GM18499 (cell line): ENCODE measurements at regions not wholly inside any gene's neighbourhood (a gene's known extent, or its start where the extent isn't known, plus 50 kb on each side); places are given as distances from the start of the nearest gene placed in this dataset.

Source experiments
- ATAC-seq: cut with Tn5 transposase; IDR thresholded peaks from one replicate; pipeline ENCODE4 v1.9.1; 2021; ENCODE audit warnings: moderate number of reproducible peaks; ENCODE audit not compliant: insufficient read depth, unreplicated experiment

DNA sequence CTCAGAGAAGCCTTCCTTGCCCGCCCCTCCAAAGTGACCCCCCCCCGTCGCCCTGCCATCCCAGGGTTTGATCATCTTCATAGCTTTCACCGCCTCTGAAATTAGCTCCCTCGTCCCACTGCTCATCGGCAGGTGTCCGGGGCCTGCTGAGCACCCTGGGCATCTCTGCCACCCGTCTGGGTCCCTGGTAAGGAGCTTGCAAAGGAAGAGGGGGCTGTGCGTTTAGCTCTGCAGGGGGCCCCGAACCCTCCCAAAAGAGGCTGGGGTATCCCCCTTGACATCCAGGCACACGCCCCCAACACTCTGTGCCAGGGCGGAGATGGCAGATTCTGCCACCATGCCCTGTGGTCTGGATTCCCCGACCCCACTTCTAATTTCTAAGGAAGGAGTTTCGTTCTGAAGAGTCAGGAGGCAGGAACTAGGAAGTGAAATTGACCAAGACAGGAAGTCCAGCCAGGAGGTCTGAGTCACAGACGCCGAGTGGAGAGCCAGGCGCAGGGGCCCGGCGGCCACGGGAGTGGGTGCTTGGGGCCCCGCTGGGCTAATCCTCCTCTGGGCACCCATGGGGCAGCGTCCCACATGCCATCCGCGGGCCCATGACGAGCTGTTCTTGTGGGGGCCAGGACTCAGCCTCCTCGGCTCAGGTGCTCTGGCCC, 95.7 kb downstream of the RFLNA start:
- no peak for ATAC-seq

DNA sequence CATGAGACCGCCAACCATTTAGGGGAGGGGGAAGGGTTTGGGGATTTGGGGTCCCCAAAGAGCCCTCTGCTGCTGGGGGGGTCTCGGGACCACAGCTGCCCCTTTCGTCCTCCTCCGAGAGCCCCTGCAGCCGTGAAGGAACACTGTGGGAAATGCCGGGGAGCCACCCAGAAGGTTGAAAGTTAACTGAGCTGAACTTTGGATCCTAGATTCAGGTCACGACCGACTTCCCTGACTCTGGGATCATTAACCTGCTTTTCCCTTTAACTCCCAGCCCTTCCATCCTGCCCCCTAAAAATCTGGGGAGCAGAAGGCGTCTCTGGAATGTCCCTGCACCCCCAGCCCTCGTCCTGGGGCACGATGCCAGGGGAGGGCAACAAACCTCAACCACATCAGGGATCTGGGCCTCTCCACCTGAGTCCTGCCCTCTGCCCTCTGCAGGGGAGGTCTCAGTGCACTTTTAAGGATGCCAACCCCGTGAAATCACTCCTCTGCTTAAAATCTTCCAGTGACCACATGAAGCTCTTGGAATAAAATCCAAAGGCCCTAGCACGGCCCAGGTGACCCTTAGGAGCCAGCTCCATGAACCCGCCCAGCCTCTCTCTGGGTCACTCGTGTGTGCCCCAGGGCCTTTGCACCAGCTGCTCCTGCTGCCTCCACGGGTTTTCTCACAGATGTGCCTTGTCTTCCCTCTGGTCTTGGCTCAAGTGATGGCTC, 95.0 kb downstream of the RFLNA start:
- ATAC-seq = no peak

DNA sequence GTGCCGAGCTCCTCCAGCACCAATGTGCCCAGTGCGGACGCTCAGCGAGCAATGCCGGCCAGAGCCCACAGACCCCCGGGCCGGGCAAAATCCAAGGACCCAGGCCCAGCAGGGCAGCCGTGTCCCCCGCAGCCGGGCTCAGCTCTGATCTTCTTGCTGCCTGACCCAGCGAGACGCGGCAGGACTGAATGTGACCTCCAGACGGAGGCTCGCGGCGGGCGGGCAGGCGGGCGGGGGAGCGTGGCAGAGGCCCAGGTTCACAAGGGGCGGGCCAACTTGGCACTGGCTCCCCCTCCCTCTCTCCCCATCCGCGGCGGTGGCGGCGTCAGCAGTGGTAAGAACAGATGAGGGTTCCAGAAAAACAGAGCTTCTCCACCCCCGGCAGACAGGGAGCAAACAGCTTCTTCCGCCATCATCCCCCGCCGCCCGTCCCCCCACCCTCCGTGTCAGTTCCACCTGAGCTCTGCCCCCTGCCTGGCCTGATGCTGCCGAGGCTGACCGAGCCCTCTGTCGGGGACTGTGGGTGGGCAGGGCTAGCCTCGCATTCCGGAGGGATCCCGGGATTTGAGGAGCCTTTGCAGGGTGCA, 94.3 kb downstream of the RFLNA start:
- no peak for ATAC-seq

DNA sequence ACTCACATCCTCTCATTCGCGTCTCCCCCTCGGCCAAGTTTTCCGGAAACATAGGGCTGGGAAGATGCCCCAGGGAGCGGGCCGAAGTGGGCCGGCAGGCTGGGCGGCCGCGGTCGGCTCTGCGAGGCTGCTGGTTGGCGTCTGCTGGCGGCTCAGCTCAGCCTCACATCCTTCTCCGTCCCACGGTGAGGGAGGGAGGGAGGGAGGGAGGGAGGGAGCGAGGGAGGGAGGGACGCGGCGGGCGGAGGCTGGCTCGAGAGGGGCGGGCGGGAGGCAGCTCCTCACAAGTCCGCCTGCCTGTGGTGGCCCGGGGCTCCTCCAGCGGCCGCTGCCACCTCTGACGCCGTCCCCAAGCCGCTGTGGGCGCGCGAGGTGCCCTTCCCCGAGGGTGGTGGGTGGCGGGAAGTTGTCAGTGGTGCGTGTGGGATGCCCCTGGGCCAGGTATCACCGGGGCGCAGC, 93.8 kb downstream of the RFLNA start:
- no peak for ATAC-seq

DNA sequence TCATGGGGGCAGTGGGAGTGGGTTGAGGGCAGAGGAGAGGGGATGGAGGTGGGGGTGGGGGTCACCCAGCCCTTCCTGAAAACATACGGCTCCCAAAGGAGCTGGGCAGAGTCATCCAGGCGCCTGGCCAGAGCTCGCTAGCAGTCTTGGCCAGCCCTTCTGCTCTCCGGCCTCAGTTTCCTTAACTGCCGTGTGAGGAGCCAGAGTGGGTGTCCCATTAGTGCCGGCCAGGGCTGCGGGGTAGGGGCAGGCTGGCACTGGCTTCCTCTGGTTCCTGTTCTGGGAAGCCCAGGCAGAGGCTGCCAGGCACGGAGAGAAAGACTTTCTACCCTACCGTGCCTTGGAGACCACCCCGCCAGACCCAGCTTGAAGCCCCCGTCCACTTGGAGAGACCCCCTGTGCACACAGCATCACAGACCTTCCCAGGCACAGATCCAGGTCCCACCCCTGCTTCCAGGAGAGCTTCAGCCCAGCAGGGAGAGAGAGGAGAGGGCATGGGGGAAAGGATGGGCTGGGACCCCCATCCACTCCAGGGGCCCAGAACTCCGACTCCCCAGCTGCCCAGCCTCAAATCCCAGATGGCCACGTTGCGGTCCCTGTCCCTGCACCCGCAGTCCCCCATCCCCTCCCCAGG, 93.3 kb downstream of the RFLNA start:
- ATAC-seq = no peak

DNA sequence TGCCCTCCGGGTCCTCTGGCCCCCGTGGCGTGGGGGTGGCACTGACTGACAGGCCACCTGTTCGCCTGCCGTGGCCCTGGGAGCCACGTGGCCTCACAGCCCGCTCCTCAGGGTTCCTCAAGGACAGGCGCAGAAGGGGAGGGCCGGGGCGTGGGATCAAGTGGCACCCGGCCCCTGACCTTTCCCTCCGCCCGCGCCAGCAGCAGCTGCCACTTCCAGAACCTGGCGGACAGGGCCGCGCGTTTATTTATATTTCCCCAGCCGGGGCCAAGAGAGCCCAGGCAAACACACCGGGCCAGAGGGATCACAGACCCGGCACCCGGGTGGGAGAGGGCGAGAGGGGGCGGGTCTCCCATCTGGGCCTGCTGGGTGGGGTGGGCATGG, 92.6 kb downstream of the RFLNA start:
- no peak for ATAC-seq

DNA sequence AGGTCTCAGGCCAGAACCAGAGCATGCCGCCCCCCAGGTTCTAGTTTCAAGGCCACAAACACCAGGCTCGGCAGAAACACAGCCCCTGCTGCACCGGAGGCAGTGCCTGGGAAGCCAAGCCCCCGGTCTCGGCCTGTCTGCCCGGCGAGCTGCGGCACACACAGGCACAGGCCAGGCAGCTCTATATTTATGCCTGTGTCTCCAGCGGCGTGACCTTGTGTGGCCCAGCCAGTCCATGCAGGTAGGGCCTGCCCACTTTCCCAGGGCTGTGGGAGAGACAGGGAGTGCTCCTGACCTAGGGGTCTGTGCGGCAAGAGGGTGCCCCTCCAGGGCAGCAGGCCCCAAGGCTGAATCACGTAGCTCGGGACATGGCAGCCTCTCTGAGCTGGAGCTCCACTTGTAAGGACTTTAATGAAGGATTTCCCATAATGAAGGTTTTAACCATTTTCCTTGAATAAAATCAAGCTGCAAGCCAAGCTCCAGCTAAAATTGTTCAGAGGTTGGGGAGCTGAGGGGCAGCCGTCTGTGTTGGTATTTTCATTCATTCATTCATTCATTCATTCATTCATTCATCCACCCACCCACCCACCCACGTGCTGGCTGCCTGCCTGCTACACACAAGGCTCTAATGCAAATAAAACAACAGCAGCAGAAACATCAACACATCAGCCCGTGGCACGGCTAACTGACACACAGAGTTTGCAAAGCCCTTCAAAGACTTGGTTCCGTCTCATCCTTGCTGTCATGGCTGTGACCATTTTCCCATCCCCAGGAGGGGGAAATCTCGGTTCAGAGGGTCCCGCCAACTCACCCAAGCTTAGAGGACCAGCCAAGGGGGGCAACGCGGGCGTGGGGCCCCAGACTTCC, 92.0 kb downstream of the RFLNA start:
- ATAC-seq = no peak

DNA sequence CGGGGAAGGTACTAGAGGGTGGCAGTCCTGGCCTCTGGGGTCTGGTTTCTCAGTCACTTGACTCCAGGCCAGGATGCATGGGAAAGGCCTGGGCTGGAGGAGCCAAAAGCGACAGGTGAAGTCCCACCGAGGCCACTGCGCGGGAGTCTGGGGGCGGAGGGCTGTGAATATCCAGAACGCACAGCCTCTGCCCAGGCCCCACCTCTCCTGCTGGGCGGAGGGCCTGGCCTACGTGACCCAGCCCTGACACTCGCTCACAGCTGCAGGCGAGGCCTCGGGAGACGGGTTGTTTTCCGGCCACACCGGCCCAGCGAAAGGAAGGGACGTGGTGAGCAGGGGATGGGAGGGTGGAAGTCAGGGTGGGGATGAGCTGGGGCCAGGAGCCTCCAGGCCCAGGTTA, 91.2 kb downstream of the RFLNA start:
- ATAC-seq = no peak

DNA sequence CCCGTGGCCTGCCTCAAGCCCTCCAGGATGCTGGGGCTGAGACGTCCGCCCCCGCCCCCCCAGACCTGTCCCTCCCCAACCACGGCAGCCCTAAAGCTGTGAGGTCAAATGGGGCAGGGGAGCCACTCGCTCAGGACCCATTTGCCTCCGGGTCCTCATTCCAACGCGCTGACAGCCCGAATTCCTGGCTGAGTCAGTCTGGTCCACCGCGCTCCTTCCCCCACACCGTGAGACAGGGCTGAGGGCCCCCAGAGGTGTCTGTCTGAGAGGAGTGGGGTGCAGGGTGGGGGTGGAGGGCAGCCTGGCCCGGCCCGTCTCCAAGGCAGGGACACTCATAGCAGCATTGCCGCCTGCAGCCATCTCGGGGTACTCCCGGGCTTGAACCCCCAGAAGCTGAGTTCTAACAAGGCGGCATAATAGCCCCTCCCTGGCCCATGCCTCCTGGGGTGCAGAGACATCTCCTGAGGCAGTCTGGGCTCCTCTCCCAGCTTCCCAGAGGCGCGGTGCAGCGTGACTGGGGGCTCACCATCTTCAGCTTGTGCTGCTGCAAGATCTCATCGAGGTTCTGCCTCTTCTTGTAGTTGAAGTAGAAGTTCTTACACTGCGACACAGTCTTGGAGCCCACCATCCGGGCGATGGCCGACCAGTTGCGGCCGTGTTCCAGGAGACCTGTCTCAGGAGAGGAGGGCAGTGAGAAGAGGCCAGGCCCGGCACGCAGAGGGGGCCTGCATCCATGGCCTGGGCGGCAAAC, 90.5 kb downstream of the RFLNA start:
- no peak for ATAC-seq

DNA sequence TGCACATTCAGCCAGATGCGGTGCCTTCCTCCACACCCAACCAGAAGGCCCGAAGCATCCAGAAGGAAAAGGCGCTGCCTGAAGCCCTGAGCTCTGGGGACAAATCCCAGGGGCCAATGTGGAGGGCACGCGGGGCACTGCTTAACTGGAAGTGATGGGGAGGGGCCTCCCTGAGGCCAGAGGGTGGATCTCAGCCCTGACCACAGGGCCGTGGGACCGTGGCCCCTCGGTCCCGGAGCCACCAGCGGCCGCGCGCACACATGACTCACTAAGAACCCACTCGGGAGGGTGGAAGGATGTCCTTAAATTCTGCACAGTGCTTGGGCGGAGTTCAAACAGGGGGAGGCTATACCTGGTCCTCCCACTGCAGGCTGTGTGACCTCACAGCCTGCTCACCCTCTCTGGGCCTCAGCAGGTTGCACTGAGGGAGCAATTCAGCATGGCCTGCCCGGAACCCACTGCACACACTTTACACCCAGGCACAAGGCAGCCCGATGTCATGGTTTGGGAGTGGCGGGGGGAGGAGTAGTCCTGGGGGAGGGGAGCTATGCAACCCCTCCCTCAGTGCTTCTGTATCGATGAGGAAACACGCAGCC, 89.5 kb downstream of the RFLNA start:
- no peak for ATAC-seq

DNA sequence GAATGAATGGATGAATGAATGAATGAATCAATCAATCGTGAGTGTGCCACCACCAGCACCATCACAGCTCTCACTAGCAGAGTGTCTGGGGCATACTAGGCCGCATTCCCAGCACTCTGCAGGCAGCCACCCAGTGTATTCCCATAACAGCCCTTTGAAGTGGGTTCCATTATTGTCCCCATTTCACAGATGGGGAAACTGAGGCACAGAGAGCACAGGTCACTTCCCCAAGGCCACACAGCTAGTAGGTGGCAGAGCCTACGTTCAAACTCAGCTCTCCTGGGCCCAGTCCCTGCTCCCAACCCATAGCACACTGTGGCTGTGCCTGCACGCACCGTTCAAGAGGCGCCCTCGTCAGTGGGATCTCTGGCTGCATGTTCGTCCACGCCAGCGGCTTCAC, 88.1 kb downstream of the RFLNA start:
- ATAC-seq = no peak

DNA sequence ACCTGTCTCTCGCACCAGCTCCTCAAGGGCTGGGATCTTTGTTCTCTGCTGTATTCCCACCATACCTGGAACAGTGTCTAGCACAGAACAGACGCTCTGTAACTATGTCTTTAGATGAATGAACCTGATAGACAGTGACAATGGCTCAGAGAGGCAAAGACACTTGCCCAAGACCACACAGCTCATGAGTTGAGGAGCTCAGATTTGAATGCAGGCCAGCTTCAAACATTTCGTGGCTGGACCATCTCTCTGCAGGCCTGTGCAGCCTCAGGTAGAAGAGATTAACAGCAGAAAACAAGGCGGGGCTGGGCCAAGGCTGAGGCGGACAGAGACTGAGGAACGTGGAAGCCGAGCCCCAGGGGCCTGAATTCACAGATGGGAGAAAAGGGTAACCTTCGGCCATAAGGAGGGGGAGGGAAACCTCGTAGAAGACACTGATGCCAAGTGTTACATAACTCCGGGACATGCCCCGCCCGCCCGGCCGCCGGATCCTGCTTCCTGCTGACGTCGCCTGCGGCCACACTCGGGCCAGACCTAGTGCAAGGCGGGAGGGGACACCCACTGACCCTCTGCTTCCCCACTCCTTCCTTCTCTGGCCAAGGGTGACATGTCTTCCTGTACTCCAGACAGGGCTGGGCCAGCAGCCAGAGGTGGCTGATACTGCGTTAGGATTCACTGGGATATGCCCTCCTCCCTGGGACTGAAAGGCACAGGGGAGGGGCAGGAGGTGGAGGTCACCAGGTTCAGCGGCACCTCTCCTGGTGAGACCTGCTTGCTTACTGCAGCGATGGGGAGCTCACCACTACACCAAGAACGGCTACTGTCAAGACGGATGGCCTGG, 86.8 kb downstream of the RFLNA start:
- no peak for ATAC-seq

DNA sequence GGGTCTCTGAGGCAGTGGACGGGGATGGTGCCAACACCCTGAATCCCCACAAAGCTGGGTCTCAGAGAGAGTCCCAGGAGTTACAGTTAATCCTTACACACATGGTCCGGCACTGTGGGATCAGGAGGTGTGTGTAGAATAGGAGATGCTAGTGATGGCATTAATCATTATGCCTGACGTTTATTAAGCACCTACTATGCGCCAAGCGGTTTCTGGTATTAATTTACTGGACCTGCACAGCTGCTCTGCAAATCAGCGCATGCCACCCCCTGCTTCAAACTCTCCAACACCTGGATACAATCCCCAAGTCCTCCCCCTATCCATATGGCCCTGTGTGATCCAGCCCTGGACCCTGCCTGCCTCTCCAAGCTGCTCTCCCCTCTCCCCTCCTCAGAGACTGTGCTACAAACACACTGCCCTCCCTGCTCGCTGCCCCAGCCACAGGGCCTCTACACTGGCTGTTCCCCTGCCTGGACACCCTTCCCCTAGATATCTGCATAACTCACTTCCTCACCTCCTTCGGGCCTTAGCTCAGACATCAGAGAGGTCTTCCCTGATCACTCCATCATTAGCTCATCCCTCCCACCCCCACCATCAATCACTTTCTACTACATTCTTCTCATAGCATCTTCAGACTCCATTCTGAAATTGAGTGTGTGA, 86.0 kb downstream of the RFLNA start:
- ATAC-seq = no peak

DNA sequence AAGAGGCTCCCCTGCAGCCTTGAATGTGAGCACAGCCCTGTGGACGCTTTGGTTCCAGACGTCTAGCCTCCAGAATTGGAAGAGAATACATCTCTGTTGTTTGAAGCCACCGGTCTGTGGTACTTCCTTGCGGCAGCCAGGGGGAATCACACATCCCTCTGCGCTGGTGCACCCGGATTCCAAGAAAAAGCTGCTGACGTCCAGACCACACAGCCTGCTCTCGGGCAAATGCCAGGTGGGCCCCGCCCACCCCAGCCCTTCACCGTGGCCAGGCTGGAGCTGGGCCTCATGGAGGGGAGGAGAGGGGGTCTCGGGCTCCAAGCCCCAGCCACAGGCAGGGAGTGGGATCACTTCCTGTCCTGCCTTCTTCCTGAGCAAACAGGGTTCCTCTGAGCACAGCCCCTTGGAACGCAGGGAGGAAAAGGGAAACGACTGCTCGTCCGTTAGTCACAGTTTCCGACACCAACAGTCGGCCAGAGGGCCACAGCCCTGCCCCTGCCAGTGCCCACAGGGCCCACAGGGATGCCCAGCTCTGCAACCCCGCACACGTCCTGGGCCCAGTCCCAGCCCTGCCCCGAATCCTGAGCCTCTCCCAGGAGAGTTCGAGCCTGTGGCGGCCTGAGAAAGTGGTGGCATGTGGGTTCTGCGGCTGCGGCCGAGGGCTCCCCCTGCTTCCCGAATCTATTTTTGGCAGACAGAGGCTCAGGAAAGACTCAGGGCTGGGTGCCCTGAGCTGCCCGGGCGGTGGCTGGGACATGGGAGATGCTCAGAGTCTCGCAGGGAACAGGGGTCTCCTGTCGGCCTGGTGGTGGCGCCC, 85.3 kb downstream of the RFLNA start:
- ATAC-seq = no peak

DNA sequence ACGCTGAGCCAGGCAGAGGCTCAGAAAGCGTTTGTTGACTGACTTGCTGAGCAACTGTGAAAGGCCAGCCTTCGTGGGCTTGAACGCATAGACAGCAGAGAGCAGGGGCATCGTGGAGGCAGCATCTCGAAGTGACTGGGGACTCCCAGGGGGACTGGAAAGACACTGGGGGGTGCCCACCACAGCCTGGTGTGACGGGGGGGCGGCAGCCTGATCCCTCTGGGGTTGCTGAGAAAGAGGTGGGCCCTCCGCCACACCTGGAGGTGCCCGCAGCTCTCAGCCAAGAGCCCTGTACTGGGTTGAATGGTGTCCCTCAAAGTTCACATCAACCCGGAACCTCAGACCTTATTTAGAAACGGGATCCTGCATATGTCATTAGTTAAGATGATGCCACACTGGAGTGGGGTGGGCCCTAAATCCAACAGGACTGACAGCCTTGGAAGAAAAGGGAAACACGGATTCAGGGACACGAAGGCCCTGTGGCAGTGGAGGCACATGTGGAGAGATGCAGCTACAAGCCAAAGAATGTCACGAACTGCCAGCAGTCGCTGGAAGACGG, 84.6 kb downstream of the RFLNA start:
- no peak for ATAC-seq

DNA sequence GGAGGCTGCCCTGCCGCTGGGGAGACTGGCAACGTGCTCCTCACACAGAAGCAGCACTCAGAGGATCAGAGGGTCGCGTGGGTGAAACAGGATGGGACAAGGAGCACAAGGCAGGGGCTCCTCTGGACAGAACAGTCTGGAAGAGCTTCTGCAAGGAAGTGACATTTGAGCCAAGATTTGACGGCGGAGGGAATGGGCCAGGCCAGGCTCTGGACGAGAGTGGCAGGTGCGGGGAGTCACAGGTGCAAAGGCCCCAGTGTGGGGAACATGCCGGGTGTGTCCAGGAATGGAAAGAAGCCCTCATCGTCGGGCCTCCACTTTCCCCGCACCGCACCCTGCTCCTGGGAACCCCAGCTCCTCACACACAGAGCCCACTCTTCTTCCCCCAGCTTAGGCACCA, 84.0 kb downstream of the RFLNA start:
- no peak for ATAC-seq

DNA sequence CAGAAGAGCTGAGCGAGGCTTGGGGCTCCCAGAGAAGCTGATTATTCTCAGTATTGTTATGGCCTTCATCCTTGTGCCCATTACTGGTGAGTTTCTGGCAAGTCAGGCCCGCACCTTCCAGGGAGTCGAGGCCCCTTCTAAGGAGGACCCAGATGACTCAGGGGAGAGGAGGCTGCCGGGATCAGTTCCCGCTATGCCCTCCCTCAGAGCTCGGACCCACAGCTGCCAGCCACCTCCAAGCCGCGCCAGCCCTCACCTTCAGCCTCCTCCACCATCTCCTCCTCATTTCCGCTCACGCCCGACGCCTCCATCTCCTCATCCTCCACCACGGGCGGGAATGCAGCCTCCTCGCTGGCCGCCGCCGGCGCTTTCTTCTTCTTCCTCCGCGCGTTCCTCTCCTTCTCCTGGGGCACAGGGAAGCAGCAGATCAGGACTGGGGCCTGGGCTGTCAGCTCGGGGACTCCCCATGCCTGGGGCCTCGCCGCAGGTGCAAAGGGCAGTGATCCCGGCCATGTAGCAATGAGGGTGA, 83.2 kb downstream of the RFLNA start:
- no peak for ATAC-seq
